Tibial nerve (tissue), 4 donors: ENCODE measurements at regions not wholly inside any gene's neighbourhood (a gene's known extent, or its start where the extent isn't known, plus 50 kb on each side); places are given as distances from the start of the nearest gene placed in this dataset.

ENCODE experiments used
- CTCF ChIP-seq, 5 experiments: fragments of 200-600 bp in 3 of 5; fragments of 450-650 bp in 2 of 5; sonication (generic) in 3 of 5; IDR thresholded peaks; one replicate each; pipeline ENCODE4 v1.5.1; 2016 to 2019; ENCODE audit warnings: antibody characterized with exemption in 5 of 5, mild to moderate bottlenecking in 3 of 5, moderate library complexity in 2 of 5
- EP300 ChIP-seq, 2 donors: sonication (generic); formaldehyde crosslinking; IDR thresholded peaks; one replicate each; pipeline ENCODE4 v1.6.1; 2017; ENCODE audit warnings: antibody characterized with exemption in 2 of 2, mild to moderate bottlenecking in 1 of 2
- POLR2A ChIP-seq, 2 donors: fragments of 450-650 bp; IDR thresholded peaks; one replicate each; pipeline ENCODE4 v1.6.1; 2017; ENCODE audit warnings: antibody characterized with exemption in 2 of 2, mild to moderate bottlenecking in 2 of 2, moderate library complexity in 2 of 2

DNA sequence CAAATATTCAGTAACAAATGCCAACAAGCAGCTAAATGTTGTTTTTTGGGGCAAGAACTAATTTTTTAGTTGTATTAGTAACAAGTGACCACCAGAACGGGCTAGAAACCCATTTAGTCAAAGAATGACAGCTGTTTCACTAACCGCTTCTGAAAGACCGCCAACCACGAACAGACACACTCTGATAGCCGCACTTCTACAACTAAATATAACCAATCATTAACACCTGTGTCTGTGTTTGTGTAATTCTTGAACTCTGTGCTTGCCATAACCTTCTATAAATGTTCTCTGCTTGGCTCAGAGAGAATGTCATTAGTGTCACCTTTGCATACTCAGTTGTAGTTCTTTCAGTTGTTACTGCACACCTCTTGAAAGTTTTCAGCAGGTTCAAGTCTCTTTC is 526.3 kb upstream of the LRRTM1 start:
- no peak for TF ChIP-seq CTCF (IDR thresholded peaks at IDR 0.05)
- no peak for TF ChIP-seq EP300 (IDR thresholded peaks at IDR 0.05)
- no peak for TF ChIP-seq POLR2A (IDR thresholded peaks at IDR 0.05)
